GM13976 (cell line): ENCODE measurements at regions not wholly inside any gene's neighbourhood (a gene's known extent, or its start where the extent isn't known, plus 50 kb on each side); places are given as distances from the start of the nearest gene placed in this dataset.
"Not testable (repeated sequence)": the region's sequence is repeated elsewhere in the genome, so short reads cannot be mapped to it uniquely, and the experiment has no call there.

Source experiments
- DNase-seq: peaks from one replicate; pipeline ENCODE4 v3.0.0; 2012; ENCODE audit warnings: low spot score
- CTCF ChIP-seq: IDR thresholded peaks from 2 replicates; pipeline ENCODE4 v1.5.1; 2012; ENCODE audit warnings: borderline replicate concordance, mild to moderate bottlenecking; ENCODE audit not compliant: insufficient read depth; ENCODE audit errors: extremely low read depth, missing control alignments, control extremely low read depth
- in situ Hi-C: fragments of 300-500 bp; cut with MboI; formaldehyde crosslinking; loops from one replicate; pipeline ENCODE4 v1.12.0; 2022; ENCODE audit warnings: low sequenced_read_pairs, mixed read lengths, inconsistent platforms; ENCODE audit not compliant: unreplicated experiment

- in situ Hi-C loops = no loop called here
- DNase-seq = no peak
- no peak for TF ChIP-seq CTCF
Measured at GRCh38 chr9:19879062-19879461, 90.2 kb upstream of the SLC24A2 start.

- TF ChIP-seq CTCF = no peak
- in situ Hi-C loops = no loop called here
- DNase-seq = no peak
Measured at GRCh38 chr9:19876569-19877316, 87.9 kb upstream of the SLC24A2 start.

- in situ Hi-C loops = no loop called here
- DNase-seq = no peak
- TF ChIP-seq CTCF = no peak
Measured at GRCh38 chr9:19875291-19875920, 86.6 kb upstream of the SLC24A2 start.

- in situ Hi-C loops, DNase-seq: not testable (repeated sequence)
Measured at GRCh38 chr9:19873188-19873587, 84.4 kb upstream of the SLC24A2 start.

GRCh38 chr9:19870988-19871387, 82.2 kb upstream of the SLC24A2 start:
- TF ChIP-seq CTCF = no peak
- in situ Hi-C loops = no loop called here
- no peak for DNase-seq

GRCh38 chr9:19840953-19841352, 52.1 kb upstream of the SLC24A2 start:
- in situ Hi-C loops = no loop called here

More at GRCh38 chr9:19840953-19841352, 52.1 kb upstream of the SLC24A2 start:
- no peak for DNase-seq
- no peak for TF ChIP-seq CTCF
